SK-N-SH (cell line): ENCODE measurements at regions not wholly inside any gene's neighbourhood (a gene's known extent, or its start where the extent isn't known, plus 50 kb on each side); places are given as distances from the start of the nearest gene placed in this dataset.
"Not testable (repeated sequence)": the region's sequence is repeated elsewhere in the genome, so short reads cannot be mapped to it uniquely, and the experiment has no call there.

ENCODE experiments used
- EZH2phosphoT487 ChIP-seq: fragments of 200-600 bp; sonication (generic); IDR thresholded peaks from 2 replicates; pipeline ENCODE4 v1.6.1; 2017; ENCODE audit warnings: low read depth, mixed run types, mild to moderate bottlenecking, antibody characterized with exemption, moderate library complexity, borderline replicate concordance
- MAX ChIP-seq: IDR thresholded peaks from 2 replicates; pipeline ENCODE4 v1.4.0; 2012; ENCODE audit warnings: low read depth
- NRF1 ChIP-seq: IDR thresholded peaks from 2 replicates; pipeline ENCODE4 v1.6.1; 2012; ENCODE audit warnings: low read depth, mild to moderate bottlenecking, low read length

- not testable (repeated sequence) for TF ChIP-seq MAX, NRF1, EZH2phosphoT487
Observed at GRCh38 chr1:47602491-47602890, 164.6 kb downstream of the FOXD2 start.
